ENCODE measurements at regions not wholly inside any gene's neighbourhood (a gene's known extent, or its start where the extent isn't known, plus 50 kb on each side); places are given as distances from the start of the nearest gene placed in this dataset.

GRCh38 chr9:108278341-108278740, 577.4 kb downstream of the ACTL7B start:
- H3K9me3 ChIP-seq (ENCODE audit: control insufficient read depth in 4 of 4, low read length in 3 of 4) = no peaks in the 10 kb centered on the region
- TF ChIP-seq ZBTB33 (IDR thresholded peaks at IDR 0.05) = no peak
- no peak for TF ChIP-seq CTCF (IDR thresholded peaks at IDR 0.05; ENCODE audit: low read depth, low read length, missing input control)
- TF ChIP-seq REST (IDR thresholded peaks at IDR 0.05) = no peak
- no peak for TF ChIP-seq NR2F2 (IDR thresholded peaks at IDR 0.05)
- no peak for TF ChIP-seq RAD21 (IDR thresholded peaks at IDR 0.05)
- no peak for TF ChIP-seq FOXA2 (IDR thresholded peaks at IDR 0.05)
- TF ChIP-seq EGR1 (IDR thresholded peaks at IDR 0.05; ENCODE audit: low read depth in 2 of 2) = no peak
- no peak for TF ChIP-seq HNF4G (IDR thresholded peaks at IDR 0.05)
- no peak for TF ChIP-seq HNF4A (conservative IDR thresholded peaks at IDR 0.05)
- TF ChIP-seq FOXA1 (IDR thresholded peaks at IDR 0.05) = no peak
- TF ChIP-seq SP1 (IDR thresholded peaks at IDR 0.05) = no peak
- no peak for TF ChIP-seq GABPA (IDR thresholded peaks at IDR 0.05 in 1 of 2, conservative IDR thresholded peaks at IDR 0.05 in 1 of 2)
- no peak overlapping the region for H3K4me3 ChIP-seq (ENCODE audit: low read depth in 1 of 3, low read length in 3 of 3)
- no peak overlapping the region for H3K9ac ChIP-seq (ENCODE audit: low read depth in 1 of 2, low read length in 2 of 2)
- no peak overlapping the region for H3K27ac ChIP-seq (ENCODE audit: low read depth in 1 of 2, low read length in 2 of 2)
- H3K36me3 ChIP-seq (ENCODE audit: control insufficient read depth in 4 of 4, insufficient read depth in 3 of 4, low read depth in 1 of 4, low read length in 3 of 4) = no peaks in the 10 kb centered on the region
- no peaks in the 10 kb centered on the region for H3K4me1 ChIP-seq (ENCODE audit: control insufficient read depth in 4 of 4, insufficient read depth in 4 of 4, low read length in 3 of 4)
- no peaks in the 10 kb centered on the region for H3K27me3 ChIP-seq (ENCODE audit: control insufficient read depth in 4 of 4, insufficient read depth in 4 of 4, low read length in 3 of 4)
- DNase-seq (ENCODE audit: low spot score) = no peak

GRCh38 chr9:108277216-108277615, 578.6 kb downstream of the ACTL7B start:
- H3K27me3 ChIP-seq (ENCODE audit: control insufficient read depth in 4 of 4, insufficient read depth in 4 of 4, low read length in 3 of 4) = no peaks in the 10 kb centered on the region
- no peak overlapping the region for H3K9ac ChIP-seq (ENCODE audit: low read depth in 1 of 2, low read length in 2 of 2)
- H3K36me3 ChIP-seq (ENCODE audit: control insufficient read depth in 4 of 4, insufficient read depth in 3 of 4, low read depth in 1 of 4, low read length in 3 of 4) = no peaks in the 10 kb centered on the region
- H3K4me3 ChIP-seq (ENCODE audit: low read depth in 1 of 3, low read length in 3 of 3) = no peak overlapping the region
- H3K9me3 ChIP-seq (ENCODE audit: control insufficient read depth in 4 of 4, low read length in 3 of 4) = no peaks in the 10 kb centered on the region
- H3K4me1 ChIP-seq (ENCODE audit: control insufficient read depth in 4 of 4, insufficient read depth in 4 of 4, low read length in 3 of 4) = peaks cover 0 to 2% (median 2%) of the 10 kb centered on the region in 4 donors
- no peak for DNase-seq (ENCODE audit: low spot score)
- H3K27ac ChIP-seq (ENCODE audit: low read depth in 1 of 2, low read length in 2 of 2) = no peak overlapping the region
- TF ChIP-seq ZBTB33 (IDR thresholded peaks at IDR 0.05) (no peak), TAF1 (conservative IDR thresholded peaks at IDR 0.05) (no peak), NR2F2 (IDR thresholded peaks at IDR 0.05) (no peak), SP1 (IDR thresholded peaks at IDR 0.05) (no peak), HNF4G (IDR thresholded peaks at IDR 0.05) (no peak), REST (IDR thresholded peaks at IDR 0.05) (no peak), JUND (IDR thresholded peaks at IDR 0.05) (no peak), FOXA2 (IDR thresholded peaks at IDR 0.05) (no peak), CTCF (IDR thresholded peaks at IDR 0.05; ENCODE audit: low read depth, low read length, missing input control) (no peak), EGR1 (IDR thresholded peaks at IDR 0.05; ENCODE audit: low read depth in 2 of 2) (no peak), FOXA1 (IDR thresholded peaks at IDR 0.05) (no peak), HNF4A (conservative IDR thresholded peaks at IDR 0.05) (no peak), RAD21 (IDR thresholded peaks at IDR 0.05) (no peak), YY1 (IDR thresholded peaks at IDR 0.05) (no peak), GABPA (IDR thresholded peaks at IDR 0.05 in 1 of 2, conservative IDR thresholded peaks at IDR 0.05 in 1 of 2) (no peak), RXRA (IDR thresholded peaks at IDR 0.05) (no peak)
